GM19238 (cell line): ENCODE measurements at regions not wholly inside any gene's neighbourhood (a gene's known extent, or its start where the extent isn't known, plus 50 kb on each side); places are given as distances from the start of the nearest gene placed in this dataset.

Source experiments
- DNase-seq: peaks from one replicate; pipeline ENCODE4 v3.0.0; 2011; ENCODE audit warnings: low spot score; ENCODE audit not compliant: insufficient read length

- DNase-seq: no peak
These were observed 405.1 kb upstream of the ADAMTSL1 start for GRCh38 chr9:18068900-18069299.

GRCh38 chr9:18071651-18072060, 402.3 kb upstream of the ADAMTSL1 start:
- no peak for DNase-seq

DNA sequence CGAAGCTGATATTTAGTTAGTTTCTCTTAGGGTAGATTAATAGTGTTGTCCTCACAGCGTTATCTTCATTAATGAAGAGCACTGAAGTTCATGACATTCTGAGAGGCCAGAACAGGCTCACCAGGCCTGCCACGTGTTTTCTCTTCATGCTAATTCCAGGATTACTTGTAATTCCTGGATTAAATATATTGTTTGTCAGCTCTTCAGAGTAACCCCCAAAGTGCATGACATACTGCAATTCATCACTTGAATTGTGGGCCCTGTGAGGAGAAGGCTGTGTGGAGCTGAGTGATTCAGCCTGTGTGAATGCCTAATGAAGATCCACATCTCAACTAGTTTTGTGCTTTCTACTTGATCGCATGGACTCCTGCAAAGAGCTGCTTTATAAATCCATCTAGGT, 401.0 kb upstream of the ADAMTSL1 start:
- DNase-seq: no peak

DNA sequence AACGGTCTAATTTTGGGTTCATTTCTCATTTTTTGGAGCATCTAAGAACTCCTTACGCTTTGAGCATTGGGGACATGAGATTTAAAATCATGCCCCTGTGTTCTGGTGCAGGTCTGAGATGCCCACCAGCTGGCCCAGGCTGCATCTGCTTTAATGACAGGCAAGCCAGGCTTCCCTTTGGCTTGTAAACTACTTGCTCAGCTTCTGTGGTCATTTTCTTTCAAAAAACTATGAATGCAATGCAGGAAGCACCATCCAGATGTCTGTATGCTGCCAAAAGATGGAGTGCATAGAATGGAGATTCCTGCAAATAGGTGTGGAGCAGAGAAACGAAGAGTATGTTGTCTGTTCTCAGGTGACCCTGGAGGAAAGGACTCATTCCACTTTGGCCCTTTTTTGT, 399.9 kb upstream of the ADAMTSL1 start:
- no peak for DNase-seq

GRCh38 chr9:18075253-18075952, 398.6 kb upstream of the ADAMTSL1 start:
- DNase-seq: no peak

DNA sequence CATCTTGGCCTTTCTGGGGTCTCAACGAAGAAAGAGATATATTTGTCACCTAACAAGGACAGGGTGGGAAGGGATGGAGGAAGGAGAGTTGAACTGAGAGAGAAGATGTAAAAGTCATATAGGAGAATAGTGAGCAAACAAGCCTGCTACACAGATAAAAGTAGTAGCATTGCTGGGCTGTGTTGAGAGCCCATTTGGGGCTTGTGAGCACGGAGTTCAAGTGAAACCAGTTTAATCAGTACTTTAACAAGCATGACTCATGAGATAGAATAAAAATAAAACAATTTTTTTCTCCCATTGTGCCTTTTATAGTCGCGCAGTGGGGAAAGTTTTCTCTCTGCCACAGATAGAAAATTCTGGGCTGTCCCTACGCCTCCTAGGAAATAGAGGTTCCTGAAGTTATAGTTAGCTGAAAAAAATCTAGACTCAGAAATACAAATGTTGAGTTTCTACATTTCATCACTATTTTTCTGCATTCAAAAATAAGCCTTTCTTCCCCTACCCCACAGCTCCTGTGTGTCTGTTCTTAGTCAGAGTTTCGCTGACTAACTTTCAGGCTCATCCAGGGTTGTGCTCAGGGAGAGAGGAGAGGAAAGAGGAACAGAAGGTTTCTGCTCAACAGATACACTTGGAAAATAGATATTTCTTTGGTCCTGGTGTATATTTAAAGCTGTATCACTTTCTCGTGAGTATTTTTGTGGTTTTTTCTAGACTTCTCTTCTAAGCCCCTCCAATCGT, 395.8 kb upstream of the ADAMTSL1 start:
- DNase-seq: no peak

DNA sequence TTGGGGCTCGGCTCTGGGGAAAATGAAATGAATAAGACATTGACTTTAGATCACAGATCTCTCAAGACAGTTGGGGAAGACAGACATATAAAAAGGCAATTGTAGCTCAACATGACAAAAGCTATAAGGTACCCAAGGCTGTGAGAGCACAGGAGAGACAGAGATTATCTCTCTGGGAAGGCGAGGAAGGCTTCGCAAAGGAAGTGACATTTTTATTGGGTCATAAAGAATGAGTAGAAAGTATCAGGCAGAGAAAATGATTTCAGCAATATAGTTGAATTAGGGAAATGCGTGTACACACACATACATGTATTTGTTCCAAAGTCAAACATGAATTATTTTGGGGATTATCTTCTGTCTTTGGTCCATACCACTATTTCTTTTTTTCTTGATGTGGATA, 381.8 kb upstream of the ADAMTSL1 start:
- DNase-seq: no peak

DNA sequence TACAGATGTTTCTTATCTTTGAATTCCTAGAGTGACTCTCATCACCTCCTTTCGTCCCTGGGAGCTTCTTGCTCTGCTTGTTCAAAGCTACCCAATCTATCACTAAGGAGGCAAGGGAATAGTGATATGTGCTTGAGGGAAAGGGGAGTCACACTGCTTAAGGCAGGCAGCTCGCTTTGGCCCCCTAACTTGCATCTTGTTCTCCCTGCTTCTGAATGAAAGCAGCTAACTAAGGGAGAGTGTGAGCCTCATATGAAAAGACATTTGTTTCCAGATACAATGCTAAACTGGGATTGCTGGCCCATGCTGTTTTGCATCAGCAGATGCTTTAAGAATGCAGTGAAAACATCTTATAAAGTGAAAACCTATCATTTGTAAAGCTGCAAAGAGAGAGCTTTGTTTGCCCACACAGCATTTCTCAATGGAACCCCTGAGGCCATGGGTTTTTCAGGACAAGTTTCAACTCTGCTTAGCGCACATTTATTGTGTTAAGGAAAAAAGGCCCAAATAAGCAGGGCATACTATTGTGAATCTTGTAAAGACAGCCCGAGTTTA, 367.9 kb upstream of the ADAMTSL1 start:
- DNase-seq: no peak

GRCh38 chr9:18109675-18110074, 364.3 kb upstream of the ADAMTSL1 start:
- no peak for DNase-seq

- no peak for DNase-seq
These were observed 362.8 kb upstream of the ADAMTSL1 start for GRCh38 chr9:18111146-18111545.

DNA sequence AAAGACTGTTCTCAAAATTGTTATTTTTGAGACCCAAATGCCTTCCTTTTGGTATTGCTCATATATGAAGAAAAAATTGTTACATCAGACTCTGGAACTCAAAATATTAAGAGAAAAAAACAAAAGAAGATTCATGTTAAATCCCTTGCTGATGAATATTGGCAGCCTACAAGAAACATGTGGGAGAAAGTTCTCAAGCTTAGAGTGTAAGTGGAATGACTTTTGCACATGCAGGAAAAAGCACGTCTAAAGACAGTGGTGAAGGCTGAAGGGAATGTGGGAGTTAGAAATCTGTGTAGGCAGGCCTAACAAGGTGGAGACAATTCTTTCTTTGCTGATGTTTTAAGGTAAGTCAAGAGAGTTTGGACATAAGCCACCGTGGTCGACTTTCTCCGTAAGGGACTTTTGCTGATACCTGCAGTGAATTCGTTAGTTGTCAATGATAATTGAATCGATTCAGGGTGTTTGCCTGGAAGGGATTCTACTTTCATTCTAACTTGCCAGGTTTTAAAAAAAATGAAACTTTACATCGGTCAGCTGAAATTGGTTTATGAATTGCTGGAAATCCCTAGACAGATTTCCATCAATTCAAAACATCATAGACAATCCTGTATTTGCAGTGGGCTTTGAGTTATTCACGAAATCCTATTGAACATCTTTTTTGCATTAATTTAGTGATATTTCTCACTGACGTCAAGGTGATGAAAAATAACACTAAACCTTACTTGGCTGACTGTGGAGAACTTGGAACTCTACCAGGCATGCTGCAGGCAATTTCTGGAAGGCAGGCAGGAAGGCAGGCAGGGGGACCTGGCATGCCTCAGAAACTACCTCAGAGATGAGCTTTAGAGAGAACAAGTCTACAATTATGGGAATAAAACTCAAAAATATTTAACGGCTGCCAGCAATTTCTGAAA, 359.1 kb upstream of the ADAMTSL1 start:
- DNase-seq: no peak

GRCh38 chr9:18118268-18118667, 355.7 kb upstream of the ADAMTSL1 start:
- DNase-seq: no peak

DNA sequence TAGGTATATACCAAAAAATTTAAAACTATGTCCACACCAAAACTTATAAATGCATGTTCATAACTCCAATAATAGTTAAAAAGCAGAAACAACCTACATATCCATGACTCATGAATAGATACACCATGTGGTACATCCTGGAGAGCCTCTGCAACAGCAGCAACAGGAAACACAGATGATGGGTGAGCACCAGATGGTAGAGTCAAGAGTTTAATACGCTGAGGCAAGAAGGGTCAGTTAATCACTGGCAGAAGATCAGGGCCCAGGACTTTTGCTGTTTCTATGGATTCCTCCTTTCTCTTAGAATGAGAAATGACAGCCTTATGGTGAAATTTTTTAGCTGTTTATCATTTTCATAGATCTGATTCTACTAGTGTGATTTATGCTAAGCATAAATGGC, 351.8 kb upstream of the ADAMTSL1 start:
- DNase-seq: no peak

GRCh38 chr9:18124760-18125159, 349.2 kb upstream of the ADAMTSL1 start:
- DNase-seq: no peak

- DNase-seq: no peak
These were observed 347.0 kb upstream of the ADAMTSL1 start for GRCh38 chr9:18126831-18127498.

- no peak for DNase-seq
These were observed 346.5 kb upstream of the ADAMTSL1 start for GRCh38 chr9:18127499-18127875.

DNA sequence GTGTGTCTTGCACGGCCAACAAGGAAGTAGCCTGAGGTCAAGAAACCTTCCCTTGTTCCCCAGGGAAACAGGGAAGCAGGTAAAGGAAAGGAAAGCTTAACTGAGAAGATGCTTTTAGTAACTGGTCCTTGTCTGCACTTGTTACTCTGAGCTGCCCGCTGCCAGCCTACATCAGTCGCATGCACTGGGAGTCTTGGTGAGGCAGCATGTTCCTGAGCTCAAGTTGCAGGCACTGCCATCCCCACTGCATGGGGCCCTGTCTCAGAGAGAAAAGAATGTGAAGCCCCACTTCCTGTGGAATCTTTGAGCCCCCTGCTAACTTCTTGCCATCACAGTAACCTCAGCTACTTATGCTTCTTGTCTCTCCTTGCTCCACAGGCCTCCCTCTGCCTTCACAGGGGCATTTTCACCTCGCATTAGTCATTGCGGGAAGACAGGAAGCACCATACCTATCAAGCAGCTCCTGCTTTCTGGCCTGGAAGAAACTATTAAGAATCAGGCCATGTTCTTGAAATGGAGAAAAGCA, 344.1 kb upstream of the ADAMTSL1 start:
- no peak for DNase-seq

DNA sequence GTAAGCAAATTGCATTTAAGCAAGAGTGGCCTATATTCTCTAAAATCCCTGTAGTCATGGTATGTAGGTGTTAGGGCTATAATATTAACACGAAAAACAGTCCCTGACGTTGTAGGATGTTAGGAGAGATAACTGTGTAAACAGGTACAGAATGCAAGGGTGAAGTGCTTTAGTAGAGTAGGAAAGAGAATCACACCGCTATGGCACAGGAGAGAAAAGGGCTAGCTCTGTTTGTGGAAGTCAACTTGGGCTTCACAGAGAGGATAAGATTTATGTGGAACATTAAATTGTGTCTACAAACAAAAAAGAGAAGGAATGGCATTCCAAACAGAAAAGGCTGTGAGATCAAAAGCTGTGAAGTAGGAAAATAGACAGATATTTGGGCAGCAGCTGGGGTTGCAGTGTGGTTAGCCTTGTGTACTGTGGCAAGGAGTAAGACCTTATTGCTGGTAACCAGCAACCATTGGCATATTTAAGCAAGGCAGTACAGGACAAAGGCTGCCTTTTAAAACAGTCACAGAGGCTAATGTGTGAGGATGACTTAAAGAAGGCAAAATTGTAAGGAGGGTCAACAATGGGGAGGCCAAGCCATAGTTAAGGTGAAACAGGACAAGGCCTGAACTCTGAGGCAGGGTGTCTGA, 337.5 kb upstream of the ADAMTSL1 start:
- DNase-seq: no peak

DNA sequence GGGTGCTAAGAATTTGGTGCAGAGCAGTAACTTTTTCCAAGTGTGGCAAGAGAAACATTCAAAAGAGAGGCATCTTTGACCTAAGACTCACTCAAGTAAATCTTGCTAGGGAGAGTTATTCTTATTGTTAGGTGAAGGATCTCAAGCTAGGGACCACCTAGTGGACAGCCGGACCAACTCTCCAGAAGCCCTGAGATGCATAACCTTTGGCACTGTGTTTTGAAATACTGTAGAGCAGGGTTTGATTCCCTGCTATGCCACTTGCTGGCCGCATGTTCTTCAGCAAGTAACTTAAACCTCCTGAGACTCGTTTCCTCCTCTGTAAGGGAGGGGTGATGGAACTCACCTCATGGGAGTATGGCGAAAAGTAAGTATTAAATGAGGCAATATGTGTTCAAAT, 336.1 kb upstream of the ADAMTSL1 start:
- no peak for DNase-seq

DNA sequence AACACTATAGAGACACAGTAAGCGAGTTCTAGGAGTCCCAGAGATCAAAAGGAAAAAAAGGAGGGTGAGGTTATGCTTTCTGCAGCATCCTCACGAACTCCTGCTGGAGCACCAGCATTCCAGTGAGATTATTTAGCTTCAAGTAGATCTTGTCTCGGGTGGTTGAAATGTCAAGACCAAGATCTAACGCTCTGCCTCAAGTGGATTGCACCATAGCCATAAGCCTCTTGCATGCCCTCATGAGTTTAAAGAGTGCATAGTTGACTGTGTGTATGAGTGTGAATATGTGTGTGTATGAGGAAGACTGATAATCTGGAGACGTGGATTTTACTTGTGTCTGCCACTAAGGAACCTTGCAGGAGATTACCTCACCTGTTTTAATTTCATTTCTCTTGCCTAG, 335.3 kb upstream of the ADAMTSL1 start:
- no peak for DNase-seq

DNA sequence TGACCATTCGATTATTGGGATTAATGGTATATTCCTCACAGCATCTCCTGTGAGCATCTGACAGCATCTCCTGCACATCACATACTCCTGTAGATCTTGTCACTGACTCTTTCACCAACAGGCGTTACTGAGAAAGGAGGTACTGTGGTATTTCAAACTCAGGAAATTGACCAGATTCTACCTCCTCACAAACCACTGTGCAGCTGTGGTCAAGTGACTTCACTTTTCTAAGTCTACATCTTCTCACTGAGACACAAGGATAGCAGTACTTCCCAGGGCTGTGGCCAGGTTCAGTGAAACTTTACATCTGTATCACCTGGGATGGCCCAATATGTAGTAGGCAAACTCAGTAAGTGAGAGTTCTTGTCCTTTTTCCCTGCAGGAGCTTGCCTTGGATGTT, 332.3 kb upstream of the ADAMTSL1 start:
- DNase-seq: no peak
